GM12878 (cell line): ENCODE measurements at regions not wholly inside any gene's neighbourhood (a gene's known extent, or its start where the extent isn't known, plus 50 kb on each side); places are given as distances from the start of the nearest gene placed in this dataset.

Source experiments
- ATAC-seq: fragments of 200-7000 bp; cut with Tn5 transposase; 3 replicates; pipeline ENCODE4 v1.9.1; 2020; ENCODE audit warnings: mild to moderate bottlenecking, moderate library complexity
- BruUV-seq: library from RNA; stranded (reverse); fragments of 400-500 nt; replicated peaks from 2 replicates; lab custom pipeline; 2021; lab: Mats Ljungman, UMichigan
- CTCF ChIA-PET: fragments of 300-600 bp; sonication (Branson Sonifier 250); formaldehyde crosslinking; extraction: SDS; loops from one replicate; lab custom pipeline; 2021; ENCODE audit warnings: inconsistent platforms; lab: Yijun Ruan, JAX
- POLR2A ChIA-PET: fragments of 350-600 bp; formaldehyde crosslinking; extraction: SDS; loops from one replicate; lab custom pipeline; 2021; ENCODE audit warnings: inconsistent platforms; lab: Charles Lee
- RAD21 ChIA-PET: fragments of 300-600 bp; sonication (Branson Sonifier 250); formaldehyde crosslinking; loops from one replicate; lab custom pipeline; 2023; ENCODE audit warnings: antibody characterized with exemption; ENCODE audit not compliant: unreplicated experiment; lab: Charles Lee
- SMC1A ChIA-PET: fragments of 300-600 bp; sonication (Branson Sonifier 250); formaldehyde crosslinking; loops from one replicate; lab custom pipeline; 2023; ENCODE audit not compliant: unreplicated experiment, uncharacterized antibody; lab: Charles Lee
- DNase-seq: peaks from one replicate; pipeline ENCODE4 v3.0.0-alpha.2; 2011; ENCODE audit warnings: low read depth, low spot score
- FAIRE-seq: peaks from 3 replicates; lab custom pipeline; 2011; peaks lifted over from hg19 to GRCh38; lab: Jason Lieb, UNC
- H2AFZ ChIP-seq: 2 replicates; pipeline ENCODE4 v1.6.0; 2011; ENCODE audit warnings: low read depth, low read length, control low read depth; ENCODE audit not compliant: control insufficient read depth
- H3K27ac ChIP-seq: 2 replicates; pipeline ENCODE4 v1.5.1; 2011; ENCODE audit warnings: control low read depth; ENCODE audit not compliant: control insufficient read depth, insufficient read depth
- H3K27me3 ChIP-seq, 2 experiments: replicated peaks in 1 of 2; 2 replicates each; pipeline versions ENCODE4 v1.6.0 to v1.6.1; 2011; ENCODE audit warnings: low read length in 1 of 2; ENCODE audit not compliant: control insufficient read depth in 2 of 2, insufficient read depth in 2 of 2
- H3K36me3 ChIP-seq, 2 experiments: 2 replicates each; pipeline ENCODE4 v1.5.1; 2011; ENCODE audit warnings: low read length in 1 of 2; ENCODE audit not compliant: control insufficient read depth in 2 of 2, insufficient read depth in 2 of 2
- H3K4me1 ChIP-seq: 2 replicates; pipeline ENCODE4 v1.6.1; 2011; ENCODE audit warnings: mild to moderate bottlenecking, low read length, moderate library complexity, mixed read lengths; ENCODE audit not compliant: control insufficient read depth, insufficient read depth
- H3K4me2 ChIP-seq: 2 replicates; pipeline ENCODE4 v1.6.0; 2011; ENCODE audit warnings: control low read depth; ENCODE audit not compliant: control insufficient read depth, insufficient read depth
- H3K4me3 ChIP-seq: fragments of 200-600 bp; sonication (generic); 2 replicates; pipeline ENCODE4 v1.5.1; 2016
- H3K79me2 ChIP-seq: 2 replicates; pipeline ENCODE4 v1.6.0; 2011; ENCODE audit warnings: low read length; ENCODE audit not compliant: control insufficient read depth, insufficient read depth
- H3K9ac ChIP-seq: 2 replicates; pipeline ENCODE4 v1.8.0; 2011; ENCODE audit warnings: low read length, control low read depth, mixed read lengths; ENCODE audit not compliant: control insufficient read depth, insufficient read depth
- H3K9me3 ChIP-seq: replicated peaks from 3 replicates; pipeline ENCODE4 v1.5.1; 2011; ENCODE audit warnings: mild to moderate bottlenecking, low read length; ENCODE audit not compliant: control insufficient read depth, insufficient read depth
- H4K20me1 ChIP-seq: 2 replicates; pipeline ENCODE4 v1.6.0; 2011; ENCODE audit not compliant: control insufficient read depth, insufficient read depth
- BACH1 ChIP-seq: fragments of 450-650 bp; IDR thresholded peaks from 2 replicates; pipeline ENCODE4 v1.6.1; 2017; ENCODE audit warnings: mild to moderate bottlenecking, borderline replicate concordance
- BMI1 ChIP-seq: fragments of 450-650 bp; IDR thresholded peaks from 2 replicates; pipeline ENCODE4 v1.6.1; 2016; ENCODE audit warnings: mild to moderate bottlenecking, moderate library complexity, borderline replicate concordance
- ESRRA ChIP-seq: IDR thresholded peaks from 2 replicates; pipeline ENCODE4 v1.6.1; 2012; ENCODE audit warnings: mild to moderate bottlenecking, low read length, improper control_type of control experiment
- FOS ChIP-seq: IDR thresholded peaks from 3 replicates; pipeline ENCODE4 v1.6.1; 2011; ENCODE audit warnings: borderline replicate concordance; ENCODE audit not compliant: insufficient read length; ENCODE audit errors: extremely low read depth
- FOXM1 ChIP-seq: IDR thresholded peaks from 2 replicates; pipeline ENCODE4 v1.6.1; 2012; ENCODE audit warnings: low read depth, mild to moderate bottlenecking, inconsistent platforms, low read length, moderate library complexity
- HCFC1 ChIP-seq: fragments of 150-350 bp; IDR thresholded peaks from 2 replicates; pipeline ENCODE4 v1.6.1; 2014; ENCODE audit warnings: low read length
- IRF3 ChIP-seq: fragments of 450-650 bp; IDR thresholded peaks from 2 replicates; pipeline ENCODE4 v1.6.1; 2014; ENCODE audit warnings: mild to moderate bottlenecking
- KAT2A ChIP-seq: conservative IDR thresholded peaks from 2 replicates; pipeline ENCODE4 v1.6.1; 2011; ENCODE audit warnings: low read depth, low read length; ENCODE audit not compliant: control insufficient read depth
- NFYB ChIP-seq: IDR thresholded peaks from 2 replicates; pipeline ENCODE4 v1.6.1; 2011; ENCODE audit warnings: low read depth, mild to moderate bottlenecking, low read length, improper control_type of control experiment, moderate library complexity; ENCODE audit not compliant: insufficient read depth
- PML ChIP-seq: IDR thresholded peaks from 2 replicates; pipeline ENCODE4 v1.6.1; 2012; ENCODE audit warnings: low read length, inconsistent platforms
- POLR2AphosphoS5 ChIP-seq: IDR thresholded peaks from 2 replicates; pipeline ENCODE4 v1.6.1; 2011; ENCODE audit warnings: mild to moderate bottlenecking, low read length, inconsistent platforms
- RCOR1 ChIP-seq: conservative IDR thresholded peaks from 2 replicates; pipeline ENCODE4 v1.6.1; 2012; ENCODE audit warnings: low read depth, low read length, improper control_type of control experiment
- SRF ChIP-seq, 2 experiments: IDR thresholded peaks; 2 replicates each; pipeline ENCODE4 v1.6.1; 2011; ENCODE audit warnings: low read depth in 2 of 2, low read length in 2 of 2, mild to moderate bottlenecking in 1 of 2, moderate library complexity in 1 of 2
- TCF3 ChIP-seq: IDR thresholded peaks from 2 replicates; pipeline ENCODE4 v1.6.1; 2012; ENCODE audit warnings: low read depth, mild to moderate bottlenecking, low read length, borderline replicate concordance; ENCODE audit not compliant: insufficient read depth
- USF2 ChIP-seq: IDR thresholded peaks from 2 replicates; pipeline ENCODE4 v1.6.1; 2011; ENCODE audit warnings: low read depth, low read length, improper control_type of control experiment, borderline replicate concordance
- ZNF217 ChIP-seq: fragments of 450-650 bp; IDR thresholded peaks from 2 replicates; pipeline ENCODE4 v1.6.1; 2017; ENCODE audit warnings: antibody characterized with exemption, mild to moderate bottlenecking
- ZNF384 ChIP-seq: IDR thresholded peaks from 2 replicates; pipeline ENCODE4 v1.6.1; 2012; ENCODE audit warnings: low read depth, mild to moderate bottlenecking, low read length, improper control_type of control experiment, borderline replicate concordance
- WGBS: methylation state at CpG from one replicate; pipeline ENCODE4 v1.1.6; 2016; ENCODE audit warnings: low lambda C conversion rate; ENCODE audit not compliant: insufficient replicate concordance, insufficient coverage; ENCODE audit errors: missing lambda C conversion rate; 5-methylcytosine and 5-hydroxymethylcytosine counted together
- in situ Hi-C: fragments of 300-500 bp; cut with MboI; formaldehyde crosslinking; loops from 9 replicates; pipeline ENCODE4 v1.14.3; 2018; ENCODE audit warnings: mixed read lengths
- intact Hi-C: fragments of 100-400 bp; cut with micrococcal nuclease; formaldehyde crosslinking; loops from one replicate; pipeline ENCODE4 v1.14.2; 2022; ENCODE audit not compliant: unreplicated experiment
- TF ChIP-seq, protein P1 (sequence below): fragments of 450-650 bp; IDR thresholded peaks from 2 replicates; pipeline ENCODE4 v1.6.1; 2017; ENCODE audit warnings: low read depth, mild to moderate bottlenecking, moderate library complexity
- TF ChIP-seq, protein P2 (sequence below): fragments of 450-650 bp; formaldehyde crosslinking; IDR thresholded peaks from 2 replicates; pipeline ENCODE4 v1.5.0; 2022; ENCODE audit warnings: mild to moderate bottlenecking, missing genetic modification characterization

- no peak overlapping the region for H3K4me2 ChIP-seq
- ATAC-seq (no peak), FAIRE-seq (no peak), DNase-seq (no peak)
- SMC1A ChIA-PET = no interaction called here
- RAD21 ChIA-PET = no interaction called here
- no peak overlapping the region for H2AFZ ChIP-seq
- no peaks in the 10 kb centered on the region for H4K20me1 ChIP-seq
- BruUV-seq = no TSS peak
- no peak overlapping the region for H3K9ac ChIP-seq
- H3K36me3 ChIP-seq = no peaks in the 10 kb centered on the region
- no peak overlapping the region for H3K27ac ChIP-seq
- H3K79me2 ChIP-seq = no peaks in the 10 kb centered on the region
- H3K9me3 ChIP-seq = no peaks in the 10 kb centered on the region
- POLR2A ChIA-PET = no interaction called here
- no peaks in the 10 kb centered on the region; a peak in 1 of 4 replicates for H3K27me3 ChIP-seq
- 10% methylated on average over 1 of the region's 1 CpG for WGBS
- intact Hi-C loops (no loop called here), in situ Hi-C loops (no loop called here)
- no peaks in the 10 kb centered on the region for H3K4me1 ChIP-seq
- no peak overlapping the region for H3K4me3 ChIP-seq
- CTCF ChIA-PET = no interaction called here
- no peak for TF ChIP-seq PML
- TF ChIP-seq, protein P1, sequence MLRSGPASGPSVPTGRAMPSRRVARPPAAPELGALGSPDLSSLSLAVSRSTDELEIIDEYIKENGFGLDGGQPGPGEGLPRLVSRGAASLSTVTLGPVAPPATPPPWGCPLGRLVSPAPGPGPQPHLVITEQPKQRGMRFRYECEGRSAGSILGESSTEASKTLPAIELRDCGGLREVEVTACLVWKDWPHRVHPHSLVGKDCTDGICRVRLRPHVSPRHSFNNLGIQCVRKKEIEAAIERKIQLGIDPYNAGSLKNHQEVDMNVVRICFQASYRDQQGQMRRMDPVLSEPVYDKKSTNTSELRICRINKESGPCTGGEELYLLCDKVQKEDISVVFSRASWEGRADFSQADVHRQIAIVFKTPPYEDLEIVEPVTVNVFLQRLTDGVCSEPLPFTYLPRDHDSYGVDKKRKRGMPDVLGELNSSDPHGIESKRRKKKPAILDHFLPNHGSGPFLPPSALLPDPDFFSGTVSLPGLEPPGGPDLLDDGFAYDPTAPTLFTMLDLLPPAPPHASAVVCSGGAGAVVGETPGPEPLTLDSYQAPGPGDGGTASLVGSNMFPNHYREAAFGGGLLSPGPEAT = no peak
- TF ChIP-seq HCFC1 = no peak
- TF ChIP-seq FOS = no peak
- TF ChIP-seq NFYB = no peak
- no peak for TF ChIP-seq BACH1
- TF ChIP-seq RCOR1 = no peak
- TF ChIP-seq FOXM1 = no peak
- TF ChIP-seq ESRRA = no peak
- no peak for TF ChIP-seq BMI1
- no peak for TF ChIP-seq POLR2AphosphoS5
- no peak for TF ChIP-seq USF2
- TF ChIP-seq KAT2A = no peak
- no peak for TF ChIP-seq TCF3
- TF ChIP-seq ZNF217 = no peak
- TF ChIP-seq ZNF384 = no peak
- no peak for TF ChIP-seq SRF (IDR thresholded peaks at IDR 0.05; ENCODE audit: low read depth in 2 of 2, low read length in 2 of 2)
- TF ChIP-seq IRF3 = no peak
- TF ChIP-seq, protein P2, sequence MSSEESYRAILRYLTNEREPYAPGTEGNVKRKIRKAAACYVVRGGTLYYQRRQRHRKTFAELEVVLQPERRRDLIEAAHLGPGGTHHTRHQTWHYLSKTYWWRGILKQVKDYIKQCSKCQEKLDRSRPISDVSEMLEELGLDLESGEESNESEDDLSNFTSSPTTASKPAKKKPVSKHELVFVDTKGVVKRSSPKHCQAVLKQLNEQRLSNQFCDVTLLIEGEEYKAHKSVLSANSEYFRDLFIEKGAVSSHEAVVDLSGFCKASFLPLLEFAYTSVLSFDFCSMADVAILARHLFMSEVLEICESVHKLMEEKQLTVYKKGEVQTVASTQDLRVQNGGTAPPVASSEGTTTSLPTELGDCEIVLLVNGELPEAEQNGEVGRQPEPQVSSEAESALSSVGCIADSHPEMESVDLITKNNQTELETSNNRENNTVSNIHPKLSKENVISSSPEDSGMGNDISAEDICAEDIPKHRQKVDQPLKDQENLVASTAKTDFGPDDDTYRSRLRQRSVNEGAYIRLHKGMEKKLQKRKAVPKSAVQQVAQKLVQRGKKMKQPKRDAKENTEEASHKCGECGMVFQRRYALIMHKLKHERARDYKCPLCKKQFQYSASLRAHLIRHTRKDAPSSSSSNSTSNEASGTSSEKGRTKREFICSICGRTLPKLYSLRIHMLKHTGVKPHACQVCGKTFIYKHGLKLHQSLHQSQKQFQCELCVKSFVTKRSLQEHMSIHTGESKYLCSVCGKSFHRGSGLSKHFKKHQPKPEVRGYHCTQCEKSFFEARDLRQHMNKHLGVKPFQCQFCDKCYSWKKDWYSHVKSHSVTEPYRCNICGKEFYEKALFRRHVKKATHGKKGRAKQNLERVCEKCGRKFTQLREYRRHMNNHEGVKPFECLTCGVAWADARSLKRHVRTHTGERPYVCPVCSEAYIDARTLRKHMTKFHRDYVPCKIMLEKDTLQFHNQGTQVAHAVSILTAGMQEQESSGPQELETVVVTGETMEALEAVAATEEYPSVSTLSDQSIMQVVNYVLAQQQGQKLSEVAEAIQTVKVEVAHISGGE (CRISPR knock-in tag) = no peak
Observed at GRCh38 chr11:134938212-134938611, 526.2 kb upstream of the B3GAT1 start.
